Ascending aorta (tissue), 2 donors: ENCODE measurements at regions not wholly inside any gene's neighbourhood (a gene's known extent, or its start where the extent isn't known, plus 50 kb on each side); places are given as distances from the start of the nearest gene placed in this dataset.
"Not testable (repeated sequence)": the region's sequence is repeated elsewhere in the genome, so short reads cannot be mapped to it uniquely, and the experiment has no call there.

Source experiments
- DNase-seq, 2 donors: peaks; one replicate each; pipeline ENCODE4 v3.0.0-alpha.2; 2019; ENCODE audit warnings: low spot score in 2 of 2
- H3K27ac ChIP-seq, 2 donors: fragments of 200-600 bp; sonication (generic); one replicate each; pipeline ENCODE4 v1.5.1; 2016 to 2017; ENCODE audit warnings: mild to moderate bottlenecking in 1 of 2
- H3K27me3 ChIP-seq: fragments of 200-600 bp; sonication (generic); one replicate; pipeline ENCODE4 v1.5.1; 2017
- H3K36me3 ChIP-seq, 2 donors: fragments of 200-600 bp; sonication (generic); one replicate each; pipeline ENCODE4 v1.5.1; 2016
- H3K4me1 ChIP-seq, 2 donors: fragments of 200-600 bp; sonication (generic); one replicate each; pipeline ENCODE4 v1.5.1; 2016 to 2017; ENCODE audit warnings: mild to moderate bottlenecking in 1 of 2
- H3K4me3 ChIP-seq, 2 donors: fragments of 200-600 bp; sonication (generic); one replicate each; pipeline ENCODE4 v1.5.1; 2016 to 2017; ENCODE audit warnings: mild to moderate bottlenecking in 1 of 2
- H3K9me3 ChIP-seq, 2 donors: fragments of 200-600 bp; sonication (generic); one replicate each; pipeline ENCODE4 v1.5.1; 2016
- CTCF ChIP-seq, 3 experiments: fragments of 200-600 bp in 2 of 3; fragments of 450-650 bp in 1 of 3; sonication (generic) in 2 of 3; IDR thresholded peaks; one replicate each; pipeline ENCODE4 v1.5.1; 2016 to 2019; ENCODE audit warnings: antibody characterized with exemption in 3 of 3, mild to moderate bottlenecking in 1 of 3, moderate library complexity in 1 of 3
- intact Hi-C: fragments of 100-400 bp; cut with DNase I; formaldehyde crosslinking; loops from one replicate; pipeline ENCODE4 v1.15.1; 2023

GRCh38 chr13:68535329-68535728 lies 1305.2 kb upstream of the PCDH9 start:
- Histone ChIP-seq H3K9me3 (no peaks in the 10 kb centered on the region), H3K4me3 (no peak overlapping the region), H3K27me3 (no peaks in the 10 kb centered on the region), H3K27ac (no peak overlapping the region), H3K36me3 (no peaks in the 10 kb centered on the region), H3K4me1 (no peaks in the 10 kb centered on the region)
- no peak for TF ChIP-seq CTCF (IDR thresholded peaks at IDR 0.05)
- intact Hi-C loops: no loop called here
- DNase-seq: no peak

GRCh38 chr13:68527167-68527566 lies 1297.0 kb upstream of the PCDH9 start:
- H3K4me3 ChIP-seq, H3K36me3 ChIP-seq, H3K4me1 ChIP-seq, H3K27ac ChIP-seq, DNase-seq, H3K9me3 ChIP-seq, intact Hi-C loops, H3K27me3 ChIP-seq: not testable (repeated sequence)

GRCh38 chr13:68523838-68524424 lies 1293.8 kb upstream of the PCDH9 start:
- intact Hi-C loops: no loop called here
- no peaks in the 10 kb centered on the region for H3K9me3 ChIP-seq
- no peaks in the 10 kb centered on the region for H3K4me1 ChIP-seq
- H3K27ac ChIP-seq: no peak overlapping the region
- TF ChIP-seq CTCF (IDR thresholded peaks at IDR 0.05): no peak
- no peaks in the 10 kb centered on the region for H3K27me3 ChIP-seq
- H3K4me3 ChIP-seq: no peak overlapping the region
- no peaks in the 10 kb centered on the region for H3K36me3 ChIP-seq
- no peak for DNase-seq

GRCh38 chr13:68522184-68522583 lies 1292.0 kb upstream of the PCDH9 start:
- Histone ChIP-seq H3K4me1 (no peaks in the 10 kb centered on the region), H3K9me3 (no peaks in the 10 kb centered on the region), H3K27me3 (no peaks in the 10 kb centered on the region), H3K27ac (no peak overlapping the region), H3K4me3 (no peak overlapping the region), H3K36me3 (no peaks in the 10 kb centered on the region)
- DNase-seq: no peak
- TF ChIP-seq CTCF (IDR thresholded peaks at IDR 0.05): no peak
- intact Hi-C loops: no loop called here

GRCh38 chr13:68509734-68510621 lies 1279.8 kb upstream of the PCDH9 start:
- no peak overlapping the region for H3K27ac ChIP-seq
- H3K4me3 ChIP-seq: no peak overlapping the region
- intact Hi-C loops: no loop called here
- TF ChIP-seq CTCF (IDR thresholded peaks at IDR 0.05): no peak
- no peak for DNase-seq
- no peaks in the 10 kb centered on the region for H3K27me3 ChIP-seq
- no peaks in the 10 kb centered on the region for H3K36me3 ChIP-seq
- no peaks in the 10 kb centered on the region for H3K9me3 ChIP-seq
- H3K4me1 ChIP-seq: no peaks in the 10 kb centered on the region

GRCh38 chr13:68506888-68507551 lies 1276.9 kb upstream of the PCDH9 start:
- no peak for DNase-seq
- H3K4me1 ChIP-seq: no peaks in the 10 kb centered on the region
- no peak overlapping the region for H3K4me3 ChIP-seq
- H3K36me3 ChIP-seq: no peaks in the 10 kb centered on the region
- no peak for TF ChIP-seq CTCF (IDR thresholded peaks at IDR 0.05)
- no peaks in the 10 kb centered on the region for H3K27me3 ChIP-seq
- intact Hi-C loops: no loop called here
- H3K9me3 ChIP-seq: no peaks in the 10 kb centered on the region
- no peak overlapping the region for H3K27ac ChIP-seq
